Stimulated activated CD8-positive, alpha-beta memory T cell treated with anti-CD3 and anti-CD28 coated beads, Interleukin-12 subunit alpha, Interleukin-12 subunit beta, amount 100 ng/mL, for 1 hour (primary cell): ENCODE measurements at regions not wholly inside any gene's neighbourhood (a gene's known extent, or its start where the extent isn't known, plus 50 kb on each side); places are given as distances from the start of the nearest gene placed in this dataset.
"Not testable (repeated sequence)": the region's sequence is repeated elsewhere in the genome, so short reads cannot be mapped to it uniquely, and the experiment has no call there.

Experiments
- DNase-seq: peaks from one replicate; pipeline ENCODE4 v3.0.0-alpha.2; 2020; ENCODE audit warnings: low read depth

- DNase-seq = no peak
Measured at GRCh38 chr11:86147004-86147403, 78.1 kb upstream of the PICALM start.

- DNase-seq = no peak
Measured at GRCh38 chr11:86145439-86146156, 76.7 kb upstream of the PICALM start.

DNA sequence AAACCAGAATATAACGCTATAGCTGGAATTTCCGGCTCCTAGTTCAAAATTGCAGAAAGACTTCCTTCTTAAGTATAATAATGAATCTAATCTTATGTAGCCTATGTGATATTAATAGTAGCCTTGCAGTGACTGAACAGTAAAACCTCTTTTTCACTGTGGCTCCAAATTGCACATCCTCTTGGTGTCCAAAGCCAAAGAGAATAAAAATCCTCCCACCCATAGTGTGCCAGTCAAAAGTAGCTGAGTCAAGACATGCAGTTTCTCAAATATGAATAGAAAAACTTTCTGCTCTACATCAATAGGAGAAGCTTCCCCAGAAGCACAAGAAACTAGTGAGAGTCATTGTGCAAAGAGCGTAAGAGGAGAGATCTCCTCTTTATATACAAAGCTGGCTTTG is 76.0 kb upstream of the PICALM start:
- no peak for DNase-seq

DNA sequence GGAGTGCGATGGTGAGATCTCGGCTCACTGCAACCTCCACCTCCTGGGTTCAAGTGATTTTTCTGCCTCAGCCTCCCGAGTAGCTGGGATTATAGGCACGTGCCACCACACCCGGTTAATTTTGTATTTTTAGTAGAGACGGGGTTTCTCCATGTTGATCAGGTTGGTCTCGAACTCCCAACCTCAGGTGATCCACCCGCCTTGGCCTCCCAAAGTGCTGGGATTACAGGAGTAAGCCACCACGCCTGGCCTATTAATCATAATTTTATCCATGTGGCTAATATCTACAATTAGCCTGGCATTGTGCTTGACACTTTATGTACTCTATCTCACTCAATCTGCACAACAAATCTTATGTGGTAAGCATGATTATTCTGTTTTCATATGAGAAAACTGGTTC is 75.2 kb upstream of the PICALM start:
- not testable (repeated sequence) for DNase-seq

- DNase-seq = no peak
Measured at GRCh38 chr11:86143087-86144030, 74.5 kb upstream of the PICALM start.

GRCh38 chr11:86142170-86142569 is 73.3 kb upstream of the PICALM start:
- no peak for DNase-seq

- DNase-seq = no peak
Measured at GRCh38 chr11:86141727-86142126, 72.8 kb upstream of the PICALM start.

DNA sequence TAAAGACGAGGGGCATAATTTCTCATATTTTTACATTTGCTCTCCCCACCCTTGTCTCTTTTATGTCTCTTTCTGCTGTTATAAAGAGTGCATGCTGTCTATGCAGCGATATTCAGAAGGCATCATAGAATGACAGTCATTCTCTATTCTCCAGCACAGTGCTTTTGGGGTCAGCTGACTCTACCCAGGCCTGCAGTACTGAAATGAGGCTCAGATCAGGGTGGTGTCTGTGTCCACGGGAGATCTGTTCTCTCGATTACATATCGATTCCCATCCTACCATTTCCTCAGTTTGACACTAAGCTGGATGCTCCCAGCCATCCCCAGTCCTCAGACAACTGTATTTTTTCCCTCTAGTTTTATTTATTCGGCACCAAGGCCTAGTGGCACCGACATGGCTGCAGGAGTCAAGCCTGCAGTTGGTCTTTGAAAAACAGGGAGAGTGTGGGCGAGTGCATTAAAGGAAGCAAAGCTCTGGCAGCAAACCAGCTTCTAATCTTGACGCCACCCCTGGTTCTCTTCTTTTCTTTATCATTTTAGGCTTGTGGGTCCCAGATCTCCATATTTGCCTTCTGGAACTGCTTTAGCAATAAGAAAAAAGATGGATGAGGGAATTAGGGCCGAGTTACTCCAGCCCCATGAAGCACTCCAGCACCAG is 71.6 kb upstream of the PICALM start:
- no peak for DNase-seq

DNA sequence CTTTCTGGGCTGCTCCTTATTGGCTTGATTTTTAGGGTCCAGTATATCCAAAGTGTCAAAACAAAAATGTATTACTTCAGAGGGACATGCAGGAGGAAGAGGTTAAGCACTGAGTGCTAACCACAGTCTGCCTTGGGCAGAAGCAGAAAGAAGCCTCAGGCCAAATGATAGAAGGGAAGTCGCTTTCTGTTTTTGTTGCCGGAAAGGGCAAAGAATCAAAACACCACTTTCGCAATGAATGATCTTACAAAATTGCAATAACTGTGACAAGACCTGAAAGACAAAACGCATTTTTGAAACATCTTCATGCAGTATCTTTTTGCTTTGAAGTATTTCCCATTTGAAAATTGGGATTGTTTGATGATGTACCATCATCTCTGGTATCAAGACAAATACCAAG is 70.1 kb upstream of the PICALM start:
- DNase-seq = no peak

DNA sequence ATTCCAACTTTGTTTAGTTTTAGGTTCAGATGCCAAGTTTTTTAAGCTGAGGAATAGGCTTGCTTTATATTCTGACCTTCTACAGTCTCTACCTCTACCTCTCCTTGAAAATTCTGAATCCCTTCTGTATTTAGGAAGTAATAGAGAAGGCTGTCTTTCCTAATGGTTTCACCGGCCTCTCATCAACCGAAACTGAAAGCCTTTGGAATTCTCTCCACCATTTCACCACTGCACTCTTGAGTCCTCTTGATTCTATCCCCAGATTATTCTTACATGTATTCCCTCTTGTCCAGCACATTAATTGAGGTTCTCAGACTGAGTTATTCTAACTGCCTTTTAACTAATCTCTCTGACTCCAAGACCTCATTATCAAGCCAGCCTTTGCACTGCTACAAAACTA is 67.7 kb upstream of the PICALM start:
- DNase-seq = no peak

DNA sequence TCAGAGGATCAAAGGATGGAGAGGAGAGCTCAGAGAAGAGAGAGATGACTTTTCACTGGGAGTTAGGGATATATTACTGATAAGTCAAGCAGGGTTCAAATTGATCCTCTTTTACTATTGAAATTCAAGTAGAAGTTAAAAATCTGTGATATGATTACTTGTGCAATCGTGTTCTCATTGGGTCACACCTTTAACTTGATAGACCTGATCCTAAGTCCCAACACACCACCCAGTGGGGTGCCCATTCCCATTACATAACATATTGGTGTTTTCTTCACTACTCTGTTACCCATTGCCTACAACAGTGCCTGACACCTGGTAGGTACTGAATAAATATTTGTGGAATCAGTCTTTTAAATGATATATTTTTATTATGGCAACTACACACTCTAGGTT is 66.4 kb upstream of the PICALM start:
- DNase-seq = no peak

DNA sequence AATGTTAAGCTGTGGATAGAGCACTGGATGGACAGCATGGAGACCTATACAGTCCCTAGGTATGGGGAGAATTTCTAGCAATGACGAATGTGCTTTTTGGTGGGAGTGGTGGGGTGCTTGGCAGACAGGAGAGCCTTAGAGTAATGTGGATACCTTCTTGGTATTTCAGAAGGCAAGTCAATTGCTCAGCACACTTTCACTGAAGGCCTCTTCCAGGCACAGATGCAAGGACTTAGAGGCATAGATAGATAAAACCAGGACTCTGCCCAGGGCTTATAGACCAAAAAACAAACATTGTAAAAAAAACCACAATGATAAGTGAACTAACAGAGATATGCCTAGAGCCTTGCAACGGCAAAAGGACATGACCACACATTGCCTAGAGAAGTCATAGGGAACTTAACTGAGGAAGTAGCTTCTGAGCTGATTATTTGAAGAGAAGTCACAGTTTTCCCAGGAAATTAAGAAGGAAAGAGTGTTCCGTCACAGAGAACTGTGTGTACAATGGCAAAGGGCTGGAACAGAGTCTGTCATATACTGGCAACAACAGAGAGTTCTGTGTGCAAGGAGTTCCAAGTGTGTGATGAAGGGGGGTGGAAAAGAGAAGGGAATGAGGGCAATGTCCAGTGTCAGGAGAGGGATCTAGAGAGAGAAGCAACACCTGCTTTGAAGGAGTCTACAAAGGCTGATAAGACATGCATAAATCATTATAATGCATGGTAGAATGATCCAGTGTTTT is 65.9 kb upstream of the PICALM start:
- no peak for DNase-seq

GRCh38 chr11:86132667-86133249 is 63.9 kb upstream of the PICALM start:
- no peak for DNase-seq

DNA sequence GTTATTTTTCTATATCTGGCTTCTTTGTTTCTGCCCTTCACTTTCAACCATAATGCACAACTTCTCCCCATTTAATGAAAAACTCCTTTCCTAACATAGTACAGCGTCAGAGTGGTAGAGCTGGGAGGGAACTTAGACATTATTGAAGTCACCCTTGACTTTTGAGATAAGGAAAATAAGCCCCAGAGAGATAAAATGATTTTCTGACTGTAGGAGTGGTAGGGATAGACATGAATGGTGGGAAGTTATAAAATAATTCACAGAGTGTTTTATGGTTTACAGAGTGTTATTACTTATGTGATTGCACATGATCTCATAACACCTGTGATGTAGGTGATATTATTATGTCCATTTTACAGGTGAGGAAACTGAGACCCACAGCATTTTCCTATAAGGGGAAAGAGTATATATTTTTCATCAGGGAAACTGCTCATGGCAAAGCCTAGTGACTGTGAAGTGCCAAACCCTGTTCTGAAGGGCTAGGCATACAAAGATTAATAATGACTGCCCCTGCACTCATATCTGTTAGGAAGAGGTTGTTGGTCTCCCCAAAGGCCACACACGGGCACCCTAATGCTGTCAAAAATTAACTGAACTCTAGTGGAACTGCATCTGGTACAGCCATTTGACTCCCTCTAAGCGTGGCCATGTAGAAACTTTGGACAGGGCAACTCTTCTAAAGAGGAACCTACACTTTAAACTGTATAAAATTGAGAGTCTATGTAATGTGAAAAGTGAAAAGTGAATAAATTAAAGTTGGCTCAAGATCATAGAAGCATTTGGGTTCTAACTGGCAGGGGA is 61.1 kb upstream of the PICALM start:
- no peak for DNase-seq

GRCh38 chr11:86128914-86129313 is 60.0 kb upstream of the PICALM start:
- no peak for DNase-seq

- no peak for DNase-seq
Measured at GRCh38 chr11:86126862-86127261, 58.0 kb upstream of the PICALM start.

DNA sequence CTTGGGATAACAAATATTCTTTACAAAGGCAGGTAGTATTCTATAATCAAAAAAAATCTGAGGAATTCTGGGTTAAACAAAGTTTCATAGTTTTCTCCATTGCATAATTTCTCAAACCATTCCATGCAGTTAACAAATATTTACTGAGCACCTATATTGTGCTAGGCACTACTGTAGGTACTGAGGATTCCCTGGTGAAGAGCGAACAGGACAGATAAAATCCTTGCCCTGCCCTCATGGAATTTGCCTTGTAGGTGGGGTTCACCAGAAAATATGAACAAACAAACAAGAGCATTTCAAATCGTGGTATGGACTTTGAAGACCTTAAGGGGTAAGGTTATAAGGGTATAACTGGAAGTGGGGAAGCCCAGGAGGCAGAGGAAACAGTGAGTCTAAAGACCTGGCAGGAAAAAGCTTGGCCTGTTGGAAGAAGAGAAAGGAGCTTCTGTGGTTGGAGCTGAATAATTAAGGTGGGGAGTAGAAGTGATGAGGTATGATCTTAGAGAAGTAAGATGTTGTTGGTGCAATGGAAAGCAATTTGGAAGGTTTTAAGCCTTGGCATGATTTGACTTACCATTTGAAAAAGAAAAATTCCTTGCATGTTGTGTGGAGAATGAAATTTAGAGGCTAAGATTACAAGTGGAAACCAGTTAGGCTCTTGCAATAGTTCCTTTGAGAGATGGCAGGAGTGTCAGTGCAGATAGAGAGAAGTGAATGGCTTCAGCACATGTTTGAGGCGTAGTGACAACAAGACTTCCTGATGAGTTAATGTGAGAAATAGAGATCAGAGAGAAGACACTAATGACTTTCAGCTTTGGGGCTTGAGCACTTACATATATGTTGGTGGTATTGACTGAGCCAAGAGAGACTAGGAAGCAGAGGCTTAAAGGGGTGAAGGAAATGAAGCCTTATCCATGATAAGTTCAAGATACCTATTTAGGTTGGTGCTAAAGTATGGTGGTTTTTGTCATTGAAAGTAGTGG is 55.7 kb upstream of the PICALM start:
- no peak for DNase-seq

DNA sequence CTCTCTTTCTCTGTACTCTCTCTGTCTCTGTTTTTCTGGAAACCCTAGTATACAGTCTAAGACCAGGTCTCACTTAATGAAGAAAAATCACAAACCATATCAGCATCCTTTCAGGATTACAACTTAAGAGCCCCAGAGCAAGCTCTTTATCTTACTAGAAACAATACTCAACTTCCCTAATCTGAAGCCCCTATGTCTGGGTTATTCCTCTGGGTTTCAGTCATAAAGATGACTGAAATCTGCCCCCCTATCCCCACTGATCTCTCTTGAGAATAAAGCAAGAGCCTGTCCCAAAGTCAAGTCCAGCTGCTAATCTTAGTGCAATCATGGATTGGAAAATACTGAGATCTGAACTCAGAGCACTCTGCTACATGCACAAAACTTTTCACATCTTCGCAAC is 53.9 kb upstream of the PICALM start:
- no peak for DNase-seq

DNA sequence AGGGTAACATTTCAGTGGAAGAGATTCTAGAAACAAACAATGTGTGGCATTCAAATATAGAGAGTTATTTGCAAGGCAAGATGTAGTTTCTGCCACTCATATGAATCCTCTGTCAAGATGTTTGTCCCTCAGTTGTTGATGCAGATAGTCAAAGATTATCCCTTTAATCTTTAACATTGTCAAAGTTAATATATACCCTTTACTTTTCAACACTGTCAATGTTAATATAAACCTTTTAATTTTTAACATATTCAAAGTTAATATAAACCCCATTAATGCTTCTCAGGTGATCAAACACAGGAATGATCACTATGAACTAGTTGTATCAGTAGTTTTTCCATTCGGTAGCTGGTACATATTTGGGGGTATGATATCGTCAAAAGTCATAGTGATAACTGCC is 51.9 kb upstream of the PICALM start:
- no peak for DNase-seq

- no peak for DNase-seq
Measured at GRCh38 chr11:86119906-86120305, 51.0 kb upstream of the PICALM start.
